C1 segment of cervical spinal cord (tissue), 14 donors: ENCODE measurements at regions not wholly inside any gene's neighbourhood (a gene's known extent, or its start where the extent isn't known, plus 50 kb on each side); places are given as distances from the start of the nearest gene placed in this dataset.
"Not testable (repeated sequence)": the region's sequence is repeated elsewhere in the genome, so short reads cannot be mapped to it uniquely, and the experiment has no call there.

Experiments
- DNase-seq, 14 donors: peaks; one replicate each; lab custom pipeline; 2025; lab: John Stamatoyannopoulos, UW

- no peak for DNase-seq
Measured at GRCh38 chr1:96865731-96866685, 144.4 kb downstream of the PTBP2 start.

GRCh38 chr1:96872757-96873156 lies 151.2 kb downstream of the PTBP2 start:
- no peak for DNase-seq

GRCh38 chr1:96878640-96879039 lies 157.1 kb downstream of the PTBP2 start:
- DNase-seq: no peak

GRCh38 chr1:96880626-96881025 lies 159.0 kb downstream of the PTBP2 start:
- DNase-seq: no peak

- DNase-seq: no peak
Measured at GRCh38 chr1:96882096-96882495, 160.5 kb downstream of the PTBP2 start.

GRCh38 chr1:96886474-96886873 lies 164.9 kb downstream of the PTBP2 start:
- no peak for DNase-seq

- DNase-seq: no peak
Measured at GRCh38 chr1:96887501-96887900, 165.9 kb downstream of the PTBP2 start.

- DNase-seq: no peak
Measured at GRCh38 chr1:96901783-96902363, 180.3 kb downstream of the PTBP2 start.

GRCh38 chr1:96912248-96912647 lies 190.7 kb downstream of the PTBP2 start:
- no peak for DNase-seq

GRCh38 chr1:96915701-96916100 lies 194.1 kb downstream of the PTBP2 start:
- DNase-seq: not testable (repeated sequence)

GRCh38 chr1:96918406-96918805 lies 196.8 kb downstream of the PTBP2 start:
- DNase-seq: no peak

GRCh38 chr1:96922181-96922580 lies 200.6 kb downstream of the PTBP2 start:
- no peak for DNase-seq

GRCh38 chr1:96923753-96924152 lies 202.2 kb downstream of the PTBP2 start:
- DNase-seq: no peak

- DNase-seq: no peak
Measured at GRCh38 chr1:96926176-96926575, 204.6 kb downstream of the PTBP2 start.

GRCh38 chr1:96927125-96927524 lies 205.5 kb downstream of the PTBP2 start:
- no peak for DNase-seq

GRCh38 chr1:96931136-96931535 lies 209.6 kb downstream of the PTBP2 start:
- DNase-seq: no peak

- DNase-seq: no peak
Measured at GRCh38 chr1:96934282-96934681, 212.7 kb downstream of the PTBP2 start.

GRCh38 chr1:96944432-96945092 lies 223.0 kb downstream of the PTBP2 start:
- no peak for DNase-seq

- no peak for DNase-seq
Measured at GRCh38 chr1:96945509-96946084, 224.0 kb downstream of the PTBP2 start.

- DNase-seq: no peak
Measured at GRCh38 chr1:96955307-96956012, 233.9 kb downstream of the PTBP2 start.

- DNase-seq: no peak
Measured at GRCh38 chr1:96962216-96962615, 240.6 kb downstream of the PTBP2 start.
